ENCODE measurements at regions not wholly inside any gene's neighbourhood (a gene's known extent, or its start where the extent isn't known, plus 50 kb on each side); places are given as distances from the start of the nearest gene placed in this dataset.
"Not testable (repeated sequence)": the region's sequence is repeated elsewhere in the genome, so short reads cannot be mapped to it uniquely, and the experiment has no call there.

GRCh38 chr21:20270365-20271055 lies 727.7 kb upstream of the NCAM2 start:
- no peak for DNase-seq (ENCODE audit: low spot score)

- DNase-seq (ENCODE audit: low spot score), result no peak
Measured at GRCh38 chr21:20272791-20273362, 725.3 kb upstream of the NCAM2 start.

GRCh38 chr21:20276377-20276776 lies 721.8 kb upstream of the NCAM2 start:
- DNase-seq (ENCODE audit: low spot score), result no peak

- DNase-seq (ENCODE audit: low spot score), result no peak
Measured at GRCh38 chr21:20276954-20277353, 721.3 kb upstream of the NCAM2 start.

GRCh38 chr21:20283836-20284235 lies 714.4 kb upstream of the NCAM2 start:
- no peak for DNase-seq (ENCODE audit: low spot score)

GRCh38 chr21:20292280-20292679 lies 705.9 kb upstream of the NCAM2 start:
- DNase-seq (ENCODE audit: low spot score), result no peak

GRCh38 chr21:20292854-20293253 lies 705.4 kb upstream of the NCAM2 start:
- not testable (repeated sequence) for DNase-seq (ENCODE audit: low spot score)

- no peak for DNase-seq (ENCODE audit: low spot score)
Measured at GRCh38 chr21:20301395-20301794, 696.8 kb upstream of the NCAM2 start.

- DNase-seq (ENCODE audit: low spot score), result no peak
Measured at GRCh38 chr21:20302084-20302483, 696.1 kb upstream of the NCAM2 start.

- no peak for DNase-seq (ENCODE audit: low spot score)
Measured at GRCh38 chr21:20306836-20307235, 691.4 kb upstream of the NCAM2 start.

GRCh38 chr21:20308586-20309315 lies 689.5 kb upstream of the NCAM2 start:
- no peak for DNase-seq (ENCODE audit: low spot score)

GRCh38 chr21:20311234-20311787 lies 686.9 kb upstream of the NCAM2 start:
- DNase-seq (ENCODE audit: low spot score), result no peak

GRCh38 chr21:20313013-20313412 lies 685.2 kb upstream of the NCAM2 start:
- no peak for DNase-seq (ENCODE audit: low spot score)

GRCh38 chr21:20315042-20315441 lies 683.2 kb upstream of the NCAM2 start:
- DNase-seq (ENCODE audit: low spot score), result no peak

GRCh38 chr21:20329636-20330035 lies 668.6 kb upstream of the NCAM2 start:
- DNase-seq (ENCODE audit: low spot score), result no peak

- DNase-seq (ENCODE audit: low spot score), result no peak
Measured at GRCh38 chr21:20330652-20331051, 667.6 kb upstream of the NCAM2 start.

GRCh38 chr21:20334585-20334984 lies 663.6 kb upstream of the NCAM2 start:
- DNase-seq (ENCODE audit: low spot score), result no peak

GRCh38 chr21:20341431-20341830 lies 656.8 kb upstream of the NCAM2 start:
- no peak for DNase-seq (ENCODE audit: low spot score)

- DNase-seq (ENCODE audit: low spot score), result no peak
Measured at GRCh38 chr21:20343186-20343585, 655.0 kb upstream of the NCAM2 start.

- no peak for DNase-seq (ENCODE audit: low spot score)
Measured at GRCh38 chr21:20351138-20351537, 647.1 kb upstream of the NCAM2 start.

- no peak for DNase-seq (ENCODE audit: low spot score)
Measured at GRCh38 chr21:20353351-20353750, 644.9 kb upstream of the NCAM2 start.

- DNase-seq (ENCODE audit: low spot score), result no peak
Measured at GRCh38 chr21:20373031-20373430, 625.2 kb upstream of the NCAM2 start.

GRCh38 chr21:20377250-20377649 lies 621.0 kb upstream of the NCAM2 start:
- no peak for DNase-seq (ENCODE audit: low spot score)
